HPDE6-E6E7 (cell line): ENCODE measurements at regions not wholly inside any gene's neighbourhood (a gene's known extent, or its start where the extent isn't known, plus 50 kb on each side); places are given as distances from the start of the nearest gene placed in this dataset.

Experiments
- DNase-seq: peaks from one replicate; pipeline ENCODE4 v3.0.0; 2011; ENCODE audit warnings: missing footprints; ENCODE audit errors: extremely low spot score

- no peak for DNase-seq
Measured at GRCh38 chr22:49199224-49199623, 628.4 kb downstream of the BRD1 start.

GRCh38 chr22:49198705-49199084 is 629.0 kb downstream of the BRD1 start:
- no peak for DNase-seq

DNA sequence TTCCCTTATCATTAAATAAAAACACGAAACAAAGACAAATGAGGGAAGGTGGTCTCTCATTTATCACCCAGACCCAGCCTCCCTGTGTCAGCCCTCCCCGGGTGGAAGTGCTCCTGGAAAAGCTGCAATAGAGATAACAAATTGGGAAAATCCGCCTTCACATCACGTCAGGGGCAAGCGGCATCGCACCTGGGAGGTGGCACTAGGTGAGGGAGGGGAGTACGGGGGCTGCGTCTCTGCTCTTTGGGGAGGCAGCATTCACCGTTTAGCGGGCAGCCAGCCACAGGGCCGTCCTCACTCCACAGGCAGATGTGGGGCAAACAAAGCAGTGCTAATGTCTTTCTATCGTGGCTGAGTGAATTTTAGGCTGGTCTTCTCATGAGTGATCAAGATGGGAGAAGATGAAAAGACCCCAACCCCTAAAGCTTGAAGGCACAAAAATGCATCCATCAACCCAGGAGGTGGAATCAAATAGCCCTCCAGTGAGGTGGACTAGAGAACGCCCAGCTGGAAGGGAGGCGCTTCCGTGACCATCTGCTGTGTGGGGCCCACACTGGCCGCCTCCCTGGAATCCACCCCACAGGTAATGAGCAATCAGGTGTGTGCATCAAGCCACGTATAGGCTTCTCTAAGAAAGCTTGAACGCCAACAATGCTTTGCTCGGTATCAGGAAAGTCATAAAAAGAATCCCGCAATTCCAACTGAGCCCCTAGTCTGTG is 629.5 kb downstream of the BRD1 start:
- DNase-seq = no peak

GRCh38 chr22:49197505-49197904 is 630.2 kb downstream of the BRD1 start:
- DNase-seq = no peak

GRCh38 chr22:49196046-49196511 is 631.6 kb downstream of the BRD1 start:
- DNase-seq = no peak

DNA sequence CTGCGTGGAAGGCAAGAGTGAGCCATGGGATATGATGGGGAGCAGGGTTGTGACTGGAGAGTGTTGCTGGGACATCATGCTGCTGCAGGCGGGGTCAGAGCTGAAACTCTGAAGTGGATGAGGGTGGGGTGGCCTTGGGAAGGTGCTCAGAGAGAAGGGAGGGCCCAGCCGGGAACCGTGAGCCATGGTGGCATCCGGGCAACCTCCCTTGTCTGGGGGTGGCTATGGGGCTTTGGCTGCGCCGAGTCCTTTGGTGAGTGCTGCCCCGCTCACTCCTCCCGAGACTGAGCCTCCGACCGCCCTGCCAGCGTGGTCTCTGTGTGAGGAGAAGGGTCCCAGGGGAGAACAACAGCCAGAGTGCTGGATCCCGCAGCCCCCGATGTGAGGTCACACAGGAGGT is 632.0 kb downstream of the BRD1 start:
- DNase-seq = no peak

DNA sequence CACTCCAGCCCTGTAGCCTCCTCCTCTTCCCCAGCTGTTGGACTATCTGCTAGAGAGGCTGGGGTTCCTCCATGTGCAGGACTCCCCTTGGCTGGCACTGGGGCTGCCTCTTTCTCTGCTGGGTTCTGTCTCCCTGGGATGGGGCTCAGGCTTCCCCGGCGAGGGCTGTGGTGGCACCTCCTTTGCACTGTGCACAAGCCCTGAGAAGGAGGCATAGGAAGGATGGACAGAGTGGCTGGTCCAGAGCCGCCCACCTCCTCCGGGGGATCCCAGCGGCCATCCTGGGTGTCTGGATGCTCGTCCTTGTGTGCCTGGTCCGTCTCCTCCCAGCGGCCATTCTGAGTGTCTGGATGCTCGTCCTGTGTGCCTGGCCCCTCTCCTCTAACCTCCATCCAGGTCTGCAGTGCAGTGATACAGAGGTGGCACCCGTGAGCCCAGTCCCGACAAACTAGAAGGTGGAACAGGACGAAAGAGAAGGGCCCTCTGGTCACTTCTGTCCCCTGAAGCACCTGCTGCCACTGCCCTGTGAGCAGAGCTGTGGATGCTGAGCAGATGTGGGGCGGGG is 633.7 kb downstream of the BRD1 start:
- DNase-seq = no peak

DNA sequence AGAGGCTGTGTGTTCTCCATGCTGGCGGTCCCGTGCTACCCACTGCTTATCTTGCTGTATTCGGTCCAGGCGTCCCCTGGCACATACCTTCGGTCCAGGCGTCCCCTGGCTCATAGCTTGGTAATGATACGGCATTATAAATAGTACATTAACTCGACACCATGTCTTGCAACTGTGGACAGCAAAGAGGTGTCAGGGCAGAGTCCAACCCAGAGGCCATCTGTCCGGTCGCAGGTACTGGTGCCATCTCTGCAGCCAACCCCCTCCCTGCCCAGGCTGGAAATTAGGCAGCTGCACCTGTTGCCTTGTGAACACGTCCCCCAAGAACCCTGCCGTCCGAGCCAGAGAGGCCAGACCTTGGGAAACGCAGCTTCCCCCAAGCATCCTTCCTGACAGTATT is 634.3 kb downstream of the BRD1 start:
- no peak for DNase-seq

- no peak for DNase-seq
Measured at GRCh38 chr22:49192857-49193250, 634.8 kb downstream of the BRD1 start.

DNA sequence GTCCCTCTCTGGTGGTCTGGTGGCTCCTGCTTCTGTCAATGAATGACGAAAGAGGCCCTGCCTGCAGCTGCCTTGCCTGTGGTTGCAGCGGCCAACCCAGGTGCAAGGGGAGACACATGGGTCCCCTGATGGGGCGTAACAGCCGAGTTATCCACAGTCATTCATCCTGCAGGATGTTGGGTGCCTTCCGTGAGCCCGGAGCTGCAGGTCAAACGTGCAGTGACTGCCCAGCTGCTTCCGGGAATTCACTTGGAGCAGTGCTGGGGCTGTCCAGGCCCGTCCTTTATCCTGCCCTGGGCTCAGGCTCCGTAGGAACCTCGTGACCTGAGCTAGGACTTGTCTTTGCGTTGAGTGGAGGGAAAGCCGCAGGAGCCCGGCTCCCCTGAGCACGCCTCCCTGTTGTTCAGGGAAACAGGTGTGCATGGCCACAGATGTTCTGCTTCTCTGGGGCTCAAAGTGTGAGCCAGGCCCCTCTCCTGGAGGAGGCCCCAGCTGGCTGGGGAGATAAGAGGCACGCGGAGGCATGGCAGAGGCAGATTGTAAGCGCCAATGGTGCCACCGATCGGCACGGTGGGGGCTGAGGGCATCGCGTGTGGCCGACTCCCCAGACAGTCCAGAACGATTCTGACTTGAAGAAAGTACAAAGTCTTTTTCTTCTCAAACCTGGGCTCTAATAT is 635.4 kb downstream of the BRD1 start:
- DNase-seq = no peak

- no peak for DNase-seq
Measured at GRCh38 chr22:49191506-49191980, 636.1 kb downstream of the BRD1 start.

DNA sequence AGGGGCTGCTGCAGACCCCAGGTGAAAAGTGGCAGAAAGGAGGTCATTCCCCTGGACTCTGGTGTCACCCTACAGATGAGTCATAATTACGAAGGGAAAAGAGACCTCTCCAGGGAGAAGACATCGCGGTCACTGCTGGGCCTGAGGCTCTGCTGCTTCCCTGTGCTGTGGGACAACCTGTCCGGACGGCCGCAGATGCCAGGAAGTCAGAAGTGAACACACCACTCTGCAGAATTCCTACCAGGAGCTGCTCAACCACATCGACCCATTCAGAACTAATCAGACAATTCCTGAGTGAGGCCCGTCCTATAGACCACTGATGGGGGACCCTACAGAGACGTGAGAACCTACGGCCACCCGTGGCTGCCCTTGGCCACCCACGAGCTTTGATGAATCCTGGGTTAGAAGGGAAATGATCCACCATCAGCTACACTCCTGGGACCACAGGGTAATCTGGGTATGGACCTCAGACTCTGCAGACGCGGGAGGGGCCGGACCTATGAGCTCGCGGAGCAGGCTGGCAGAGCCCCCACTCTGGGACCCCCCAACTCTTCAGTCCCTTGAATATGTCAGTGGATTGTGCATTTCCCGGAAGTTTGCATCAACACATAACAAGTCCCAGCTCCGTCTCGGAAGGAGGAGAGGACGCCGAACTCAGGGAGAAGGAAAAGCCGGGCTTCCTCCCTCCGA is 636.7 kb downstream of the BRD1 start:
- no peak for DNase-seq

DNA sequence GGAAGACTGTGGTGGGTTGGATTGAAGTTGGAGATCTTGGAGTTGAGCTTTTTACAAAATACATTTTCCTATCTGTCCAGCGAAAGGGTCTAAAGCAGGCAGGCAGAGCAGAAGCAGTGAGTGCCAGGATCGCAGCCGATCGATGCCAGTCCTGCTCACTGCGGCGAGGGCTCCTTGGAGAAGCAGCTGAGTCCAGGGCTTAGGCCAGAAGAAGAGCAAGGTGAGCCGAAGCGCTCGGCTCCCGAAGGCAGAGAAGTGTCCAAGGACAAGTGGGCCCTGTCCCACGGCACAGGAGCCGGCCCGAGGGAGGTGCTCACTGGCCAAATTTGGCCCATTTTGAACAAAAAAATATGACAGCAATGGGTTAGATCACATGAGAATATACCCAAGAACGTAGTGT is 637.8 kb downstream of the BRD1 start:
- no peak for DNase-seq

- no peak for DNase-seq
Measured at GRCh38 chr22:49188591-49188990, 639.1 kb downstream of the BRD1 start.

- no peak for DNase-seq
Measured at GRCh38 chr22:49188091-49188490, 639.6 kb downstream of the BRD1 start.

DNA sequence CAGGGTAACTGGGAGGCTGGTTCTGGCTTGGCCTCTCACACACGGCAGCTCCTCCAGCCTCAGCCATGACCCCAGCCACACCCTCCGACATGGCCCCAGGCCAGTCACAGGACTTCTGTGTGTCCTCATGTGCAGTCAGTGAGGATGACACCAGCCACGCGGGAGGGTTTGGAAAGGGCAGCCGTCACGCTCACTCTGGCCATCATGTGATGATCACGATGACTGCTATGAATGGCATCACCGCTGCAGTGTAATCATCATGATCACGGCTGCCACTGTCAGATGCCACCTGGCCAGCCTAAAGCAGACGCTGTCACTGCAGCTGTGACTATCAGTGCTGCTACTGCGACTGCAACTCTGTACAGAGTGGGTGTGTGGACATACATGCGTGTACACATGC is 640.9 kb downstream of the BRD1 start:
- DNase-seq = no peak

GRCh38 chr22:49186293-49186692 is 641.4 kb downstream of the BRD1 start:
- no peak for DNase-seq

DNA sequence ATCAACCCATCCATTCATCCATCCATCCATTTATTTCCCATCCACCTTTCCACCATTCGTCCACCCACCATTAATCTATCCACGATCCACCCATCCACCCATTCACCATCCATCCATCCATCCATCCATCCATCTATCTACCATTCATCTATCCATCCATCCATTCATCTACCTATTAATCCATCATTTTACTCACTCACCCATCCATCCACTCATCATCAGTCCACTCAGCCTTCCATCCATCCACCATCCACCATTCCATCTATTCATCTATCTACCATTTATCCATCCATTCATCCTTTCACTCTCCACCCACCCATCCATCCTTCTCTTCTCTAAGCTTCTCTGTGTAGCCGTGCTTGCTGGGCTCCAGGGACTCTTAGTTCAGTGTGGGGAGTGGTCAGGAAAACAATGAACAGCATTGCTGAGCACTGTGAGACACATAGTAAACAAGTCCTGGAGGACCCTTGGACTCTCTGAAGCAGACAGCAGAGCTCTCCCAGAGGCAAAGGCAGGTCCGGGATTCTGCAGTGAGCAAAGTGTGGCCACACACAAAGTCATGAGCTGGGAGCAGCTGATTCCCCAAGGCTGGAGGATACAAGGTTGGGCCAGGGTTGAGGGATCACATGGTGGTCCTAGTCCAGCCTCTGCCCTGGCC is 642.2 kb downstream of the BRD1 start:
- DNase-seq = no peak

DNA sequence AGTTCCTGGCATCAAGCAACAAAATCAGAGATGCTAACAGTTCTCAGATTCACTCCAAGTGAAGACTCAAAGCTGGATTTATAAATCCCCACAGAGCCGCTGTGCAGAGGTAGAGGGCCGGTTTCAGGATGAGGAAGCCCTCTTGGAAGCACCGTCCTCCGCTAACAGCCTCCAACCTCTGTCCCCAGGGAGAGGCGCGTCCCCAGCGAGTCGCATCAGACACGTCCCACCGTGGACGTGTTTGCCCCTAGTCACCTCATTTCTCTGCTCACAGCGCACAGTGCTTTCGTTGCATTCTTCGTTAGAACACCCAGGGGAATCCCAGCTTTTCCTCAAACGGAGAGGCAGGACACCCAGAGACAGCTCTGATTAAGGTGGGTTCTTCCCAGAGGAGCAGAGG is 642.9 kb downstream of the BRD1 start:
- no peak for DNase-seq

GRCh38 chr22:49183826-49184216 is 643.9 kb downstream of the BRD1 start:
- DNase-seq = no peak

DNA sequence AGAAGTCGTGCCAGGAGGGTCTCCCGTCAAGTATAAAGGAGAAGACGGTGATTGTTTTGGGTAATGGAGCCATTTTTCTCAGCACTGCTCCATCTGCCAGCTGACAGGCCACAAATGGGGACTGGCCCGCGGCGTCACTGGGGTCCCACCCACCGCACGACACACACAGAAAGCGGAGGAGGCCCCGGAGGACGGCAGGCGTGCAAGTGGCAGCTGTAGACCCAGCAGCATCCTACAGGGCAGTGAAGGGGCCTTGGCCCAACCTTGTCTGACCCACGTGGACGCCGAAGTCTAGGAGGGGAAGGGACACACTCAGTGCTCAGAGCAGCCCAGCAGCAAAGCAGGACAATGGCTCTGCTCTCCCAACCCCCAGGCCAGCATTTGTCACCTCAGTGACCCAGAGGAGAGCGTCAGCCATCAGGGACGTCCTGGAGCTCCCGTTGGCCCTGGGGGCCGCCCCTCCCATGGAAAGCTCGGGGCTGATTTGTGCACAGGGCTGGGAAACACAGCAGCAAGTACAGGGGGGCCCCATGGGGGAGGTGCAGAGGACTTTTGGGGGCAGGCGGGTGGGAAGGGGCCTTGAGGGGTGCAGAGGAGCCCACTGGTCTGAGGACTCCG is 644.4 kb downstream of the BRD1 start:
- no peak for DNase-seq

- DNase-seq = no peak
Measured at GRCh38 chr22:49182416-49182815, 645.3 kb downstream of the BRD1 start.
